ENCODE measurements at regions not wholly inside any gene's neighbourhood (a gene's known extent, or its start where the extent isn't known, plus 50 kb on each side); places are given as distances from the start of the nearest gene placed in this dataset.

DNA sequence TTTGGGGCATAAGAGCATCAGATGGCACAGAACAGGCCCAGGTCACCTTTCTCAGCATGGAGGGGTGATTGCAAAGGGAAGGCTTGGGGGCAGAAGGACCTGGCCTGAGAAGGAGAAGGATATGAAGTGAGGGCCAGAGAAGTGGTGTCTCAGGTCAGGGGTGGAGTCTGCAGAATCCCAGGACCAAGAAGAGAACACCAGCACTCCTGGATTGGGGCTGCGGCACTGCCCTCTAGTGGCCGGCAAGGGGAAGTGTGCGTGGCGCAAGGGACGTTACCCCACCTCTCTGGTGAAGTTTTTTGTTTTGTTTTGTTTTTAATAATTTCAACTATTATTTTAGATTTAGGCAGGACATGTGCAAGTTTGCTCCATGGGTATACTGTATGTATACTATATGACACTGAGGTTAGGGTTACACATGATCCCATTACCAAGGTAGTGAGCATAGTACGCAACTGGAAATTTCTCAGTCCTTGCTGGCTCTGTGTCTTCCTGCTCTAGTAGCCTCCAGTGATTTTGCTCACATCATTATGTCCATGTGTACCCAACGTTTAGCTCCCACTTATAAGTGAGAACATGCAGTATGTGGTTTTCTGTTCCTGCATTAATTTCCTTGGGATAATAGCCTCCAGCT is 1548.6 kb downstream of the EFNA5 start:
- H3K36me3 ChIP-seq (ENCODE audit: control insufficient read depth in 2 of 2, insufficient read depth in 2 of 2, low read length in 2 of 2), result no peaks in the 10 kb centered on the region
- no peak overlapping the region for H3K4me3 ChIP-seq (ENCODE audit: low read length in 2 of 2)
- no peaks in the 10 kb centered on the region for H3K27me3 ChIP-seq (ENCODE audit: control insufficient read depth in 2 of 2, insufficient read depth in 2 of 2, low read length in 2 of 2)
- H3K27ac ChIP-seq (ENCODE audit: low read depth in 2 of 2, low read length in 2 of 2), result no peak overlapping the region
- no peak overlapping the region for H3K9ac ChIP-seq (ENCODE audit: low read depth in 1 of 2, low read length in 2 of 2)
- H3K9me3 ChIP-seq (ENCODE audit: control insufficient read depth in 2 of 2, low read length in 2 of 2), result no peaks in the 10 kb centered on the region
- H3K4me1 ChIP-seq (ENCODE audit: control insufficient read depth in 2 of 2, insufficient read depth in 2 of 2, low read length in 2 of 2), result no peaks in the 10 kb centered on the region

DNA sequence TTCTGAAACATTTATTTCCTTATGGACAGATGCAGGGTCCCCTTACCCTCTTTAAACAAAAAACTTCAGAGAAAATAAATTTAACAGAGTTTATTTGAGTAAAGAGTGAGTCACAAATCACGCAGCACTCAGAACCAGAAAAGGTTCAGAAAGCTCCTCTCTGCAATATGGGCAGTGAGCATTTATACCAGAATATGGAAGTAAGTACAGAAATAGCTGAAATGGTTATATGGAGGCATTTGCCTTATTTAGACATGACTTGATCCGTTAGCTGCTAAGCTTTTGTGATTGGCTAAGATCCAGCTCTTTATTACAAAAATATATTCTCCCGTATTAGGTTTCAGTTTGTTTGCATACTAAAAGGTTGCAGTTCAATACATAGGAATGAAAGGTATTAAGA is 1554.1 kb downstream of the EFNA5 start:
- Histone ChIP-seq H3K27ac (ENCODE audit: low read depth in 2 of 2, low read length in 2 of 2) (no peak overlapping the region), H3K9ac (ENCODE audit: low read depth in 1 of 2, low read length in 2 of 2) (no peak overlapping the region), H3K9me3 (ENCODE audit: control insufficient read depth in 2 of 2, low read length in 2 of 2) (no peaks in the 10 kb centered on the region), H3K36me3 (ENCODE audit: control insufficient read depth in 2 of 2, insufficient read depth in 2 of 2, low read length in 2 of 2) (no peaks in the 10 kb centered on the region), H3K27me3 (ENCODE audit: control insufficient read depth in 2 of 2, insufficient read depth in 2 of 2, low read length in 2 of 2) (no peaks in the 10 kb centered on the region), H3K4me1 (ENCODE audit: control insufficient read depth in 2 of 2, insufficient read depth in 2 of 2, low read length in 2 of 2) (no peaks in the 10 kb centered on the region), H3K4me3 (ENCODE audit: low read length in 2 of 2) (no peak overlapping the region)

DNA sequence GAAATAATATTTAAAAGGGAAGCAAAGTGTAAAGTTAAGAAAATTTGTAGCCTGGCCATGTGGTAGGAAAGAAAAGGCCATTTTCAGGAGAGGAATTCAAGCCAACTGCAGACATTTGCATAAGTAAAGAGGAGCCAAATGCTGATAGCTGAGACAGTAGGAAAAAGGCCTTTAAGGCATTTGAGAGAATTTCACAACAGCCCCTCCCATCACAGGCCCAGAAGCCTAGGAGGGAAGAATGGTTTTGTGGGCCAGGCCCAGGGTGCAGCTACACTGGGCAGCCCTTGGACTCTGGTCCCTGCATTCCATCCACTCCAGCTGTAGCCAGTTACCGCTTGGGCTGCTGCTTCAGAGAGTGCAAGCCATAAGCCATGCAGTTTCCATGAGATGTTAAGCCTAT is 1556.8 kb downstream of the EFNA5 start:
- Histone ChIP-seq H3K4me1 (ENCODE audit: control insufficient read depth in 2 of 2, insufficient read depth in 2 of 2, low read length in 2 of 2) (no peaks in the 10 kb centered on the region), H3K27ac (ENCODE audit: low read depth in 2 of 2, low read length in 2 of 2) (no peak overlapping the region), H3K27me3 (ENCODE audit: control insufficient read depth in 2 of 2, insufficient read depth in 2 of 2, low read length in 2 of 2) (no peaks in the 10 kb centered on the region), H3K4me3 (ENCODE audit: low read length in 2 of 2) (no peak overlapping the region), H3K36me3 (ENCODE audit: control insufficient read depth in 2 of 2, insufficient read depth in 2 of 2, low read length in 2 of 2) (no peaks in the 10 kb centered on the region), H3K9ac (ENCODE audit: low read depth in 1 of 2, low read length in 2 of 2) (no peak overlapping the region), H3K9me3 (ENCODE audit: control insufficient read depth in 2 of 2, low read length in 2 of 2) (no peaks in the 10 kb centered on the region)

DNA sequence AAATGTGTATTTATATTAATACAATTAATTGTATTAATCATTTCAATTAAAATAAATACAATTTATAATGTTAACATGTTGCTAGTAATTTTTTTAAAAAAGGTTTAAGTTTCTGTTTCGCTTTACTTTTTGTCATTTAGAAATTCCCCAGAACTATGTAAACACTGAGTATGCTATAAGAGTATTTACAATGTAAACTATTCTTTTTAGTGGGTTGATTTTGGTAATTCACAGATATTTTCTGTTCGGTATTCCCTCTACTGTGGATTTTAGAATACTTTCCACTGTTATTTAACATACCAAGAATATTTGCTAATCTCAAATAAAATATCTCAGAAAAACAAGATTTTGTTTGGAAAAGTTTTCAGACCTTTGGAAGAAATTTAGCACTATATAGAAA is 1564.4 kb downstream of the EFNA5 start:
- Histone ChIP-seq H3K27me3 (ENCODE audit: control insufficient read depth in 2 of 2, insufficient read depth in 2 of 2, low read length in 2 of 2) (no peaks in the 10 kb centered on the region), H3K4me3 (ENCODE audit: low read length in 2 of 2) (no peak overlapping the region), H3K4me1 (ENCODE audit: control insufficient read depth in 2 of 2, insufficient read depth in 2 of 2, low read length in 2 of 2) (no peaks in the 10 kb centered on the region), H3K27ac (ENCODE audit: low read depth in 2 of 2, low read length in 2 of 2) (no peak overlapping the region), H3K36me3 (ENCODE audit: control insufficient read depth in 2 of 2, insufficient read depth in 2 of 2, low read length in 2 of 2) (no peaks in the 10 kb centered on the region), H3K9ac (ENCODE audit: low read depth in 1 of 2, low read length in 2 of 2) (no peak overlapping the region), H3K9me3 (ENCODE audit: control insufficient read depth in 2 of 2, low read length in 2 of 2) (no peaks in the 10 kb centered on the region)

DNA sequence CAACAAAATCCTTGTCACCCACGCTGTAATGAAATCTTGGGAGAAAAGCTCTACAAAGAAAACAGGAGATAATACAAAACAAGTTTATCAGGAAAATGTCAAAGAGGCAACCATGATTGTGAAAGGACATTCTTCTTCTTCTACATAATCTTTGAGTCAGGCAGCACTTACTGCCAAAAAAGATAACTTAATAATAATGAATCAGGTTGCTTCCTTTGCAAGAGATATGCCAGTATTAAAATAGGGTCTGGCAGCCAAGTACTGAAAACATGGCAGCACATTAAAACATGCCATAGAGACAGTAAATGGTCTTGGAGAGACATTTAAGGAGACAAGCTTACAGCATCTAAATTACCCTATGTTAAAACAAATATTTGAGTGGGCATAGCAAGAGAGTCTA is 1573.4 kb downstream of the EFNA5 start:
- Histone ChIP-seq H3K27ac (ENCODE audit: low read depth in 2 of 2, low read length in 2 of 2) (no peak overlapping the region), H3K4me3 (ENCODE audit: low read length in 2 of 2) (no peak overlapping the region), H3K4me1 (ENCODE audit: control insufficient read depth in 2 of 2, insufficient read depth in 2 of 2, low read length in 2 of 2) (no peaks in the 10 kb centered on the region), H3K27me3 (ENCODE audit: control insufficient read depth in 2 of 2, insufficient read depth in 2 of 2, low read length in 2 of 2) (no peaks in the 10 kb centered on the region), H3K36me3 (ENCODE audit: control insufficient read depth in 2 of 2, insufficient read depth in 2 of 2, low read length in 2 of 2) (no peaks in the 10 kb centered on the region), H3K9me3 (ENCODE audit: control insufficient read depth in 2 of 2, low read length in 2 of 2) (no peaks in the 10 kb centered on the region), H3K9ac (ENCODE audit: low read depth in 1 of 2, low read length in 2 of 2) (no peak overlapping the region)

DNA sequence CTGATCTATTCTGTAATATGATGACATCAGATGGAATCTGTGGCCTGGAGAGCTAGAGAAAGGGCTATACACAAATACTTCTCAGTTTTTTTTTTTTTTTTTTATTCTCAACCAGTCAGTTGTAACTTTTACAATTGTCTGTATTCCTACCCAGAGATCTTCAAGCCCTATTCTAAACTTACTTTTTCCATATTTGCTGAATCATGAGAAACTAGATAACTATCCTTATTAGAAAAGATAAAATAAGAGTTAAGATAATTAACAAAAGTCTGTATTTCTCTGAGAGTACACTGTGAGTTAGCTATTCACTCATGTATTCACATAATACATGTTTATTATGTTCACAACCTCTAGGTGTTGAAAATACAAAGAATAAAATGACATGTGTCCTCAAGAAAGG is 1575.9 kb downstream of the EFNA5 start:
- Histone ChIP-seq H3K9ac (ENCODE audit: low read depth in 1 of 2, low read length in 2 of 2) (no peak overlapping the region), H3K4me1 (ENCODE audit: control insufficient read depth in 2 of 2, insufficient read depth in 2 of 2, low read length in 2 of 2) (no peaks in the 10 kb centered on the region), H3K4me3 (ENCODE audit: low read length in 2 of 2) (no peak overlapping the region), H3K36me3 (ENCODE audit: control insufficient read depth in 2 of 2, insufficient read depth in 2 of 2, low read length in 2 of 2) (no peaks in the 10 kb centered on the region), H3K9me3 (ENCODE audit: control insufficient read depth in 2 of 2, low read length in 2 of 2) (no peaks in the 10 kb centered on the region), H3K27me3 (ENCODE audit: control insufficient read depth in 2 of 2, insufficient read depth in 2 of 2, low read length in 2 of 2) (no peaks in the 10 kb centered on the region), H3K27ac (ENCODE audit: low read depth in 2 of 2, low read length in 2 of 2) (no peak overlapping the region)

DNA sequence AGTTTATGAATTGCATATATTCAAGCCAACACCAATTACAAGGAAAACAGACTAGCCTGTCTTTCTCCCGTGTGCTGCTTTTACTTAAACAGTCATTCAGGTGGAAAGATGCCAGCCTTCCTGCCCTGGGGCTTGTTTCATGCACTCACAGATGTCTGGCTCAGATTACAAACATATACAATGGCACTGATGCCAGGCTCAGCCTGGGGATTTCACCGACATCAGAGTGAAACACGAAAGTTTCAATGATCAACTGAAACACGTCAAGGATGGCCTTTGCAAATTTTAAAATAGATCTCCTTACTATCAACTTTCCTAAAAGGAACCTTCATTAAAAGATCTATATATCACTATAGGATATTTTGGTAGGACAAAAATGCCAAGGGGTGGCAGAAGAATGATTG is 1576.5 kb downstream of the EFNA5 start:
- no peaks in the 10 kb centered on the region for H3K36me3 ChIP-seq (ENCODE audit: control insufficient read depth in 2 of 2, insufficient read depth in 2 of 2, low read length in 2 of 2)
- H3K27ac ChIP-seq (ENCODE audit: low read depth in 2 of 2, low read length in 2 of 2), result no peak overlapping the region
- H3K9me3 ChIP-seq (ENCODE audit: control insufficient read depth in 2 of 2, low read length in 2 of 2), result no peaks in the 10 kb centered on the region
- H3K9ac ChIP-seq (ENCODE audit: low read depth in 1 of 2, low read length in 2 of 2), result no peak overlapping the region
- H3K4me1 ChIP-seq (ENCODE audit: control insufficient read depth in 2 of 2, insufficient read depth in 2 of 2, low read length in 2 of 2), result no peaks in the 10 kb centered on the region
- H3K4me3 ChIP-seq (ENCODE audit: low read length in 2 of 2), result no peak overlapping the region
- H3K27me3 ChIP-seq (ENCODE audit: control insufficient read depth in 2 of 2, insufficient read depth in 2 of 2, low read length in 2 of 2), result no peaks in the 10 kb centered on the region

DNA sequence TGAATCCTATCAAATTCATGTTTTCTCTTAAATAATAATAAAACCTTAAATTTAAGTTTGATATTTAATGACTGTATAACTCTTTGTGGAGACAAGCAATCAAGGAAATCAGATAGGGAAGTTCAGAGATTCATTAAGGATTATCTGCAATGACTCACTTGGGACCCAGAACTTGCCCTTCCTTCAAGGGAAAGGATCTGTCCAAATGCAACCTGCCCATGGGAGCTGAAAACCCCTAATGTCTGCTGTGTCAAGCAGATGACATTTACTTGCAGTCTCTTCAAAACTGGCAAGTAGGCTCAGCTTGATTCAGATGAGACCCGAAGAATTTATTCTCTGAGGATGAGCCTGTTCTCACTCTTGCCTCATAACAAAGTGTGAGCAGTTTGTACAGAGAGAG is 1577.6 kb downstream of the EFNA5 start:
- Histone ChIP-seq H3K27me3 (ENCODE audit: control insufficient read depth in 2 of 2, insufficient read depth in 2 of 2, low read length in 2 of 2) (no peaks in the 10 kb centered on the region), H3K4me3 (ENCODE audit: low read length in 2 of 2) (no peak overlapping the region), H3K4me1 (ENCODE audit: control insufficient read depth in 2 of 2, insufficient read depth in 2 of 2, low read length in 2 of 2) (no peaks in the 10 kb centered on the region), H3K9ac (ENCODE audit: low read depth in 1 of 2, low read length in 2 of 2) (no peak overlapping the region), H3K27ac (ENCODE audit: low read depth in 2 of 2, low read length in 2 of 2) (no peak overlapping the region), H3K9me3 (ENCODE audit: control insufficient read depth in 2 of 2, low read length in 2 of 2) (no peaks in the 10 kb centered on the region), H3K36me3 (ENCODE audit: control insufficient read depth in 2 of 2, insufficient read depth in 2 of 2, low read length in 2 of 2) (no peaks in the 10 kb centered on the region)

DNA sequence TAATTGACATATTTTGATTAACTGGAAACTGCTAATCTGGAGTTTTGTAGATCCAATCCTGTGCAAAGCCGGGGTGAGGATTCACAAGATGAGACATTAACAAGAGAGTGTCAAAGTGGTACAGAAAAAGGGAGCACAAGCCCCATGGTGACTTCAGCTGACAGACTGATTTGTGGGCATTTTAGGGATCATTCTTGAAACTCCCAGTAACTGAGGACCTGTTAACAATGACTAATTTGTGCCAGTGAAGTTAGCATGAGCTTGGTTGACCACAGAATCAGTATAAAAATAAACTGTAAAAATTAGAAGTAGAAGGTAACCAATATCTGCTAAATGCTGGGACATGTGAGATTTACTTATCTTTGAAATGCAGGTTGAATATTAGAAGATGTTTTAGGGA is 1578.3 kb downstream of the EFNA5 start:
- Histone ChIP-seq H3K27ac (ENCODE audit: low read depth in 2 of 2, low read length in 2 of 2) (no peak overlapping the region), H3K4me1 (ENCODE audit: control insufficient read depth in 2 of 2, insufficient read depth in 2 of 2, low read length in 2 of 2) (no peaks in the 10 kb centered on the region), H3K27me3 (ENCODE audit: control insufficient read depth in 2 of 2, insufficient read depth in 2 of 2, low read length in 2 of 2) (no peaks in the 10 kb centered on the region), H3K9me3 (ENCODE audit: control insufficient read depth in 2 of 2, low read length in 2 of 2) (no peaks in the 10 kb centered on the region), H3K36me3 (ENCODE audit: control insufficient read depth in 2 of 2, insufficient read depth in 2 of 2, low read length in 2 of 2) (no peaks in the 10 kb centered on the region), H3K4me3 (ENCODE audit: low read length in 2 of 2) (no peak overlapping the region), H3K9ac (ENCODE audit: low read depth in 1 of 2, low read length in 2 of 2) (no peak overlapping the region)

DNA sequence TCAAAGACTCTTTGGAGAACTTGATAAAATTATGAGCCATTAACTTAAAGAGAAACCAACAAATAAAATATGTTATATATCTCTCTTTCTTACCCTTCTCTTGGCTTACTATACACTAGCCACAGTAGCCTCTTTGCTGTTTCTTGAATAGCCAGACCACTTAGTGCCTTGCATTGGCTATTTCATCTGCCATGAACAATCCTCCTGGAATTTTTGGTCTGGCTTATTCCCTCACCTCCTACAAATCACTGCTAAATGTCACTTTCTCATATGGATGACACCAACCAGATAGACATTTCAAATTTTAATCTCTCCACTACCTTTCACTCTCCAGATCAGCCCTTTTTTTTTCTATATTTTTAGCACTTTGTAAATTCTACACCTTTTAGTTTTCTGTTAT is 1581.7 kb downstream of the EFNA5 start:
- H3K4me1 ChIP-seq (ENCODE audit: control insufficient read depth in 2 of 2, insufficient read depth in 2 of 2, low read length in 2 of 2), result no peaks in the 10 kb centered on the region
- no peaks in the 10 kb centered on the region for H3K9me3 ChIP-seq (ENCODE audit: control insufficient read depth in 2 of 2, low read length in 2 of 2)
- H3K4me3 ChIP-seq (ENCODE audit: low read length in 2 of 2), result no peak overlapping the region
- no peaks in the 10 kb centered on the region for H3K27me3 ChIP-seq (ENCODE audit: control insufficient read depth in 2 of 2, insufficient read depth in 2 of 2, low read length in 2 of 2)
- no peak overlapping the region for H3K9ac ChIP-seq (ENCODE audit: low read depth in 1 of 2, low read length in 2 of 2)
- no peak overlapping the region for H3K27ac ChIP-seq (ENCODE audit: low read depth in 2 of 2, low read length in 2 of 2)
- no peaks in the 10 kb centered on the region for H3K36me3 ChIP-seq (ENCODE audit: control insufficient read depth in 2 of 2, insufficient read depth in 2 of 2, low read length in 2 of 2)

DNA sequence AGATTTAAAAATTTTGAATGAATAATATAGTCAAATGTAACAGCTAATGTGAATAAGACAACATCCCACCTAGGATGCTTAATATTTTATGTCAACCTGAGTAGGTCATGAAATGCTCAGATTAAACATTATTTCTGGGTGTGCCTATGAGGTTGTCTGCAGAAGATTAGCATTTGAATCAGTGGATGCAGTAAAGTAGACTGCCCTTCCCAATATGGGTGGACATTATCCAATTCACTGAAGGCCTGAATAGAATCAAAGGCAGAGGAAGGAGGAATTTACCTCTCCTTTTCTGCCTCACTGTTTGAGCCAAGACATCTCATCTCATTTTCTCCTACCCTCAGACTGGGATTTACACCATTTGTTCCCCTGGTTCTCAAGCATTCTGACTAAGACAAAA is 1582.3 kb downstream of the EFNA5 start:
- no peak overlapping the region for H3K4me3 ChIP-seq (ENCODE audit: low read length in 2 of 2)
- no peaks in the 10 kb centered on the region for H3K27me3 ChIP-seq (ENCODE audit: control insufficient read depth in 2 of 2, insufficient read depth in 2 of 2, low read length in 2 of 2)
- H3K9me3 ChIP-seq (ENCODE audit: control insufficient read depth in 2 of 2, low read length in 2 of 2), result no peaks in the 10 kb centered on the region
- no peaks in the 10 kb centered on the region for H3K4me1 ChIP-seq (ENCODE audit: control insufficient read depth in 2 of 2, insufficient read depth in 2 of 2, low read length in 2 of 2)
- no peak overlapping the region for H3K27ac ChIP-seq (ENCODE audit: low read depth in 2 of 2, low read length in 2 of 2)
- no peaks in the 10 kb centered on the region for H3K36me3 ChIP-seq (ENCODE audit: control insufficient read depth in 2 of 2, insufficient read depth in 2 of 2, low read length in 2 of 2)
- no peak overlapping the region for H3K9ac ChIP-seq (ENCODE audit: low read depth in 1 of 2, low read length in 2 of 2)
